Neural progenitor cell (in vitro differentiated cells): ENCODE measurements at regions not wholly inside any gene's neighbourhood (a gene's known extent, or its start where the extent isn't known, plus 50 kb on each side); places are given as distances from the start of the nearest gene placed in this dataset.

Experiments used
- CTCF ChIP-seq: fragments of 200-600 bp; sonication (generic); IDR thresholded peaks from 2 replicates; pipeline ENCODE4 v1.5.1; 2017; ENCODE audit warnings: antibody characterized with exemption, mild to moderate bottlenecking
- EZH2 ChIP-seq: fragments of 200-600 bp; sonication (generic); IDR thresholded peaks from 2 replicates; pipeline ENCODE4 v1.6.1; 2017; ENCODE audit warnings: antibody characterized with exemption, mild to moderate bottlenecking, moderate library complexity
- EZH2phosphoT487 ChIP-seq: fragments of 200-600 bp; sonication (generic); IDR thresholded peaks from 2 replicates; pipeline ENCODE4 v1.6.1; 2017; ENCODE audit warnings: antibody characterized with exemption

GRCh38 chr1:4428711-4429110, 225.7 kb upstream of the AJAP1 start:
- TF ChIP-seq CTCF = no peak
- TF ChIP-seq EZH2phosphoT487 = no peak
- TF ChIP-seq EZH2 = no peak
